H1 (cell line): ENCODE measurements at regions not wholly inside any gene's neighbourhood (a gene's known extent, or its start where the extent isn't known, plus 50 kb on each side); places are given as distances from the start of the nearest gene placed in this dataset.

Source experiments
- HDAC2 ChIP-seq, 2 experiments: fragments of 300-600 bp in 1 of 2; sonication (generic) in 1 of 2; IDR thresholded peaks; 2 replicates each; pipeline ENCODE4 v1.6.1; 2011 to 2012; ENCODE audit warnings: low read depth in 2 of 2, low read length in 2 of 2, mild to moderate bottlenecking in 2 of 2, moderate library complexity in 2 of 2, borderline replicate concordance in 1 of 2, inconsistent platforms in 1 of 2
- KDM4A ChIP-seq: IDR thresholded peaks from one replicate; pipeline ENCODE4 v1.7.1; 2012; ENCODE audit warnings: low read depth, mild to moderate bottlenecking, moderate library complexity, low read length, inconsistent platforms; ENCODE audit not compliant: severe bottlenecking
- RAD21 ChIP-seq, 2 experiments: IDR thresholded peaks in 1 of 2; conservative IDR thresholded peaks in 1 of 2; 2 replicates each; pipeline ENCODE4 v1.6.1; 2011; ENCODE audit warnings: low read depth in 2 of 2, low read length in 2 of 2, improper control_type of control experiment in 1 of 2, inconsistent platforms in 1 of 2, mild to moderate bottlenecking in 1 of 2, moderate library complexity in 1 of 2
- TCF12 ChIP-seq: IDR thresholded peaks from 2 replicates; pipeline ENCODE4 v1.6.1; 2011; ENCODE audit warnings: low read depth, mild to moderate bottlenecking, low read length
- TF ChIP-seq, protein P1 (sequence below): fragments of 300-600 bp; sonication (generic); IDR thresholded peaks from 2 replicates; pipeline ENCODE4 v1.7.1; 2012; ENCODE audit warnings: low read length, moderate library complexity, mild to moderate bottlenecking, inconsistent platforms; ENCODE audit not compliant: insufficient replicate concordance
- TF ChIP-seq, protein P2 (sequence below): IDR thresholded peaks from 2 replicates; pipeline ENCODE4 v1.6.1; 2012; ENCODE audit warnings: inconsistent platforms

DNA sequence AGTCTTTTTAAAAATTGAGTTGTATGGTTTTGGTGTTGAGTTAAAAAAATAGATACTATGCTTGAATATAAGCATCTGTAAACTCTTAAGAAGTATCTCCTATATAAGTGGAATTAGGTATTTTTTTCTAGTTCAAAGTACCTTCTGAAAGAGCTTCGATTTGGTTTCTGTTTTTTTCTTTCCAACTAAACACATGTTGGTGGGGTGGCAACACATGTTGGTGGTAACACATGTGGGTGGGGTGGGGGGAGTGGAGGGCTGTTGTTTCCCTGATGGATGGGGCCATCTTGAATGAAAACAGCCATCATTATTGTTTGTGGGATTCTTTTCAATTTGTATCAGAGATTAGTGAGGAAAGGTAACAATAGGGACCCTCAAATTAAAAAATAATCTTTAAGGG is 178.9 kb downstream of the STK31 start (continued):
- TF ChIP-seq, protein P1, sequence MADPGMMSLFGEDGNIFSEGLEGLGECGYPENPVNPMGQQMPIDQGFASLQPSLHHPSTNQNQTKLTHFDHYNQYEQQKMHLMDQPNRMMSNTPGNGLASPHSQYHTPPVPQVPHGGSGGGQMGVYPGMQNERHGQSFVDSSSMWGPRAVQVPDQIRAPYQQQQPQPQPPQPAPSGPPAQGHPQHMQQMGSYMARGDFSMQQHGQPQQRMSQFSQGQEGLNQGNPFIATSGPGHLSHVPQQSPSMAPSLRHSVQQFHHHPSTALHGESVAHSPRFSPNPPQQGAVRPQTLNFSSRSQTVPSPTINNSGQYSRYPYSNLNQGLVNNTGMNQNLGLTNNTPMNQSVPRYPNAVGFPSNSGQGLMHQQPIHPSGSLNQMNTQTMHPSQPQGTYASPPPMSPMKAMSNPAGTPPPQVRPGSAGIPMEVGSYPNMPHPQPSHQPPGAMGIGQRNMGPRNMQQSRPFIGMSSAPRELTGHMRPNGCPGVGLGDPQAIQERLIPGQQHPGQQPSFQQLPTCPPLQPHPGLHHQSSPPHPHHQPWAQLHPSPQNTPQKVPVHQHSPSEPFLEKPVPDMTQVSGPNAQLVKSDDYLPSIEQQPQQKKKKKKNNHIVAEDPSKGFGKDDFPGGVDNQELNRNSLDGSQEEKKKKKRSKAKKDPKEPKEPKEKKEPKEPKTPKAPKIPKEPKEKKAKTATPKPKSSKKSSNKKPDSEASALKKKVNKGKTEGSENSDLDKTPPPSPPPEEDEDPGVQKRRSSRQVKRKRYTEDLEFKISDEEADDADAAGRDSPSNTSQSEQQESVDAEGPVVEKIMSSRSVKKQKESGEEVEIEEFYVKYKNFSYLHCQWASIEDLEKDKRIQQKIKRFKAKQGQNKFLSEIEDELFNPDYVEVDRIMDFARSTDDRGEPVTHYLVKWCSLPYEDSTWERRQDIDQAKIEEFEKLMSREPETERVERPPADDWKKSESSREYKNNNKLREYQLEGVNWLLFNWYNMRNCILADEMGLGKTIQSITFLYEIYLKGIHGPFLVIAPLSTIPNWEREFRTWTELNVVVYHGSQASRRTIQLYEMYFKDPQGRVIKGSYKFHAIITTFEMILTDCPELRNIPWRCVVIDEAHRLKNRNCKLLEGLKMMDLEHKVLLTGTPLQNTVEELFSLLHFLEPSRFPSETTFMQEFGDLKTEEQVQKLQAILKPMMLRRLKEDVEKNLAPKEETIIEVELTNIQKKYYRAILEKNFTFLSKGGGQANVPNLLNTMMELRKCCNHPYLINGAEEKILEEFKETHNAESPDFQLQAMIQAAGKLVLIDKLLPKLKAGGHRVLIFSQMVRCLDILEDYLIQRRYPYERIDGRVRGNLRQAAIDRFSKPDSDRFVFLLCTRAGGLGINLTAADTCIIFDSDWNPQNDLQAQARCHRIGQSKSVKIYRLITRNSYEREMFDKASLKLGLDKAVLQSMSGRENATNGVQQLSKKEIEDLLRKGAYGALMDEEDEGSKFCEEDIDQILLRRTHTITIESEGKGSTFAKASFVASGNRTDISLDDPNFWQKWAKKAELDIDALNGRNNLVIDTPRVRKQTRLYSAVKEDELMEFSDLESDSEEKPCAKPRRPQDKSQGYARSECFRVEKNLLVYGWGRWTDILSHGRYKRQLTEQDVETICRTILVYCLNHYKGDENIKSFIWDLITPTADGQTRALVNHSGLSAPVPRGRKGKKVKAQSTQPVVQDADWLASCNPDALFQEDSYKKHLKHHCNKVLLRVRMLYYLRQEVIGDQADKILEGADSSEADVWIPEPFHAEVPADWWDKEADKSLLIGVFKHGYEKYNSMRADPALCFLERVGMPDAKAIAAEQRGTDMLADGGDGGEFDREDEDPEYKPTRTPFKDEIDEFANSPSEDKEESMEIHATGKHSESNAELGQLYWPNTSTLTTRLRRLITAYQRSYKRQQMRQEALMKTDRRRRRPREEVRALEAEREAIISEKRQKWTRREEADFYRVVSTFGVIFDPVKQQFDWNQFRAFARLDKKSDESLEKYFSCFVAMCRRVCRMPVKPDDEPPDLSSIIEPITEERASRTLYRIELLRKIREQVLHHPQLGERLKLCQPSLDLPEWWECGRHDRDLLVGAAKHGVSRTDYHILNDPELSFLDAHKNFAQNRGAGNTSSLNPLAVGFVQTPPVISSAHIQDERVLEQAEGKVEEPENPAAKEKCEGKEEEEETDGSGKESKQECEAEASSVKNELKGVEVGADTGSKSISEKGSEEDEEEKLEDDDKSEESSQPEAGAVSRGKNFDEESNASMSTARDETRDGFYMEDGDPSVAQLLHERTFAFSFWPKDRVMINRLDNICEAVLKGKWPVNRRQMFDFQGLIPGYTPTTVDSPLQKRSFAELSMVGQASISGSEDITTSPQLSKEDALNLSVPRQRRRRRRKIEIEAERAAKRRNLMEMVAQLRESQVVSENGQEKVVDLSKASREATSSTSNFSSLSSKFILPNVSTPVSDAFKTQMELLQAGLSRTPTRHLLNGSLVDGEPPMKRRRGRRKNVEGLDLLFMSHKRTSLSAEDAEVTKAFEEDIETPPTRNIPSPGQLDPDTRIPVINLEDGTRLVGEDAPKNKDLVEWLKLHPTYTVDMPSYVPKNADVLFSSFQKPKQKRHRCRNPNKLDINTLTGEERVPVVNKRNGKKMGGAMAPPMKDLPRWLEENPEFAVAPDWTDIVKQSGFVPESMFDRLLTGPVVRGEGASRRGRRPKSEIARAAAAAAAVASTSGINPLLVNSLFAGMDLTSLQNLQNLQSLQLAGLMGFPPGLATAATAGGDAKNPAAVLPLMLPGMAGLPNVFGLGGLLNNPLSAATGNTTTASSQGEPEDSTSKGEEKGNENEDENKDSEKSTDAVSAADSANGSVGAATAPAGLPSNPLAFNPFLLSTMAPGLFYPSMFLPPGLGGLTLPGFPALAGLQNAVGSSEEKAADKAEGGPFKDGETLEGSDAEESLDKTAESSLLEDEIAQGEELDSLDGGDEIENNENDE = no peak
- no peak for TF ChIP-seq HDAC2 (IDR thresholded peaks at IDR 0.05; ENCODE audit: borderline replicate concordance in 1 of 2, low read depth in 2 of 2, low read length in 2 of 2)
- TF ChIP-seq, protein P2, sequence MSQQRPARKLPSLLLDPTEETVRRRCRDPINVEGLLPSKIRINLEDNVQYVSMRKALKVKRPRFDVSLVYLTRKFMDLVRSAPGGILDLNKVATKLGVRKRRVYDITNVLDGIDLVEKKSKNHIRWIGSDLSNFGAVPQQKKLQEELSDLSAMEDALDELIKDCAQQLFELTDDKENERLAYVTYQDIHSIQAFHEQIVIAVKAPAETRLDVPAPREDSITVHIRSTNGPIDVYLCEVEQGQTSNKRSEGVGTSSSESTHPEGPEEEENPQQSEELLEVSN = no peak
- TF ChIP-seq TCF12 = no peak
- TF ChIP-seq RAD21 (IDR thresholded peaks at IDR 0.05 in 1 of 2, conservative IDR thresholded peaks at IDR 0.05 in 1 of 2; ENCODE audit: low read depth in 2 of 2, low read length in 2 of 2) = no peak
- TF ChIP-seq KDM4A = no peak
